Transverse colon (tissue), 4 donors: ENCODE measurements at regions not wholly inside any gene's neighbourhood (a gene's known extent, or its start where the extent isn't known, plus 50 kb on each side); places are given as distances from the start of the nearest gene placed in this dataset.

Experiments
- DNase-seq: peaks from one replicate; pipeline ENCODE4 v3.0.0-alpha.2; 2019
- H3K27ac ChIP-seq, 4 donors: fragments of 200-600 bp; sonication (generic); 2 replicates each; pipeline ENCODE4 v1.5.1; 2016 to 2018; ENCODE audit warnings: inconsistent platforms in 4 of 4
- H3K27me3 ChIP-seq: fragments of 200-600 bp; sonication (generic); 2 replicates; pipeline ENCODE4 v1.5.1; 2017; ENCODE audit warnings: inconsistent platforms
- H3K36me3 ChIP-seq, 4 donors: fragments of 200-600 bp; sonication (generic); 2 replicates each; pipeline ENCODE4 v1.5.1; 2017 to 2019; ENCODE audit warnings: inconsistent platforms in 4 of 4
- H3K4me1 ChIP-seq, 4 donors: fragments of 200-600 bp; sonication (generic); 2 replicates each; pipeline ENCODE4 v1.5.1; 2017 to 2020; ENCODE audit warnings: inconsistent platforms in 4 of 4
- H3K4me3 ChIP-seq, 4 donors: fragments of 200-600 bp; sonication (generic); 1 replicate in 1 of 4; 2 replicates in 3 of 4; pipeline versions ENCODE4 v1.5.1 to v1.6.1; 2017 to 2019; ENCODE audit warnings: inconsistent platforms in 4 of 4
- H3K9me3 ChIP-seq, 2 donors: fragments of 200-600 bp; sonication (generic); 2 replicates each; pipeline ENCODE4 v1.5.1; 2017 to 2019; ENCODE audit warnings: inconsistent platforms in 2 of 2
- CTCF ChIP-seq, 5 experiments: fragments of 200-600 bp in 3 of 5; fragments of 450-650 bp in 2 of 5; sonication (generic) in 3 of 5; IDR thresholded peaks; 1 replicate in 2 of 5; 2 replicates in 3 of 5; pipeline ENCODE4 v1.5.1; 2016 to 2017; ENCODE audit warnings: antibody characterized with exemption in 5 of 5, inconsistent platforms in 3 of 5, mild to moderate bottlenecking in 2 of 5, moderate library complexity in 1 of 5
- EP300 ChIP-seq: sonication (generic); formaldehyde crosslinking; IDR thresholded peaks from one replicate; pipeline ENCODE4 v1.6.1; 2017; ENCODE audit warnings: antibody characterized with exemption, low read depth
- POLR2A ChIP-seq: fragments of 450-650 bp; IDR thresholded peaks from one replicate; pipeline ENCODE4 v1.6.1; 2016; ENCODE audit warnings: antibody characterized with exemption, mild to moderate bottlenecking, moderate library complexity
- POLR2AphosphoS5 ChIP-seq, 3 donors: sonication (generic); formaldehyde crosslinking; IDR thresholded peaks; one replicate each; pipeline ENCODE4 v1.6.1; 2016; ENCODE audit warnings: antibody characterized with exemption in 3 of 3
- WGBS, 2 donors: methylation state at CpG; one replicate each; pipeline ENCODE4 v1.1.5; 2018; ENCODE audit warnings: low coverage in 1 of 2; 5-methylcytosine and 5-hydroxymethylcytosine counted together
- in situ Hi-C, 4 donors: fragments of 200-750 bp; cut with MboI; loops; one replicate each; pipeline versions ENCODE4 v1.15.0 to v1.15.1; 2017; ENCODE audit warnings: low sequenced_read_pairs in 3 of 4, low pct_ligation_motif_present in 1 of 4, low pct_unique_long_range_greater_than_20kb in 1 of 4
- intact Hi-C: fragments of 100-400 bp; cut with DNase I; formaldehyde crosslinking; loops from one replicate; pipeline ENCODE4 v1.15.1; 2023; ENCODE audit warnings: low total_unique reads

GRCh38 chr13:47843005-47843404 is 158.1 kb downstream of the SUCLA2 start:
- in situ Hi-C loops (no loop called here), intact Hi-C loops (no loop called here)
- Histone ChIP-seq H3K9me3 (no peaks in the 10 kb centered on the region), H3K4me1 (no peaks in the 10 kb centered on the region), H3K36me3 (no peaks in the 10 kb centered on the region), H3K27me3 (no peaks in the 10 kb centered on the region), H3K27ac (no peak overlapping the region), H3K4me3 (no peak overlapping the region)
- WGBS, 2 donors = 78% methylated on average over 4 of the region's 4 CpGs
- no peak for TF ChIP-seq CTCF (IDR thresholded peaks at IDR 0.05)
- no peak for TF ChIP-seq POLR2AphosphoS5 (IDR thresholded peaks at IDR 0.05)
- no peak for TF ChIP-seq EP300
- no peak for DNase-seq

GRCh38 chr13:47841151-47841550 is 159.9 kb downstream of the SUCLA2 start:
- no peaks in the 10 kb centered on the region for H3K4me1 ChIP-seq
- TF ChIP-seq EP300 (no peak), POLR2AphosphoS5 (IDR thresholded peaks at IDR 0.05) (no peak), CTCF (IDR thresholded peaks at IDR 0.05) (no peak), POLR2A (no peak)
- H3K9me3 ChIP-seq = no peaks in the 10 kb centered on the region
- H3K4me3 ChIP-seq = no peak overlapping the region
- no peaks in the 10 kb centered on the region for H3K36me3 ChIP-seq
- in situ Hi-C loops (no loop called here), intact Hi-C loops (no loop called here)
- no peak for DNase-seq
- WGBS, 2 donors = 82 to 85% methylated on average over 2 to 4 of the region's 4 CpGs
- H3K27ac ChIP-seq = no peak overlapping the region
- H3K27me3 ChIP-seq = no peaks in the 10 kb centered on the region

- Histone ChIP-seq H3K27me3 (no peaks in the 10 kb centered on the region), H3K27ac (no peak overlapping the region), H3K4me1 (no peaks in the 10 kb centered on the region), H3K9me3 (no peaks in the 10 kb centered on the region), H3K36me3 (no peaks in the 10 kb centered on the region), H3K4me3 (no peak overlapping the region)
- 73 to 85% methylated on average over 4 of the region's 4 CpGs for WGBS, 2 donors
- in situ Hi-C loops = no loop called here
- intact Hi-C loops = no loop called here
- no peak for DNase-seq
- TF ChIP-seq POLR2A = no peak
- no peak for TF ChIP-seq POLR2AphosphoS5 (IDR thresholded peaks at IDR 0.05)
- TF ChIP-seq CTCF (IDR thresholded peaks at IDR 0.05) = no peak
- TF ChIP-seq EP300 = no peak
These were observed 163.2 kb downstream of the SUCLA2 start for GRCh38 chr13:47837906-47838305.

GRCh38 chr13:47837104-47837880 is 163.8 kb downstream of the SUCLA2 start:
- in situ Hi-C loops = no loop called here
- no peaks in the 10 kb centered on the region for H3K4me1 ChIP-seq
- H3K27me3 ChIP-seq = no peaks in the 10 kb centered on the region
- no peak overlapping the region for H3K4me3 ChIP-seq
- intact Hi-C loops = no loop called here
- no peak for DNase-seq
- TF ChIP-seq POLR2A = no peak
- no peak for TF ChIP-seq POLR2AphosphoS5 (IDR thresholded peaks at IDR 0.05)
- no peak for TF ChIP-seq CTCF (IDR thresholded peaks at IDR 0.05)
- TF ChIP-seq EP300 = no peak
- no peaks in the 10 kb centered on the region for H3K9me3 ChIP-seq
- H3K27ac ChIP-seq = no peak overlapping the region
- 81 to 93% methylated on average over 4 to 5 of the region's 5 CpGs for WGBS, 2 donors
- no peaks in the 10 kb centered on the region for H3K36me3 ChIP-seq
